Subcutaneous abdominal adipose tissue (tissue), 5 donors: ENCODE measurements at regions not wholly inside any gene's neighbourhood (a gene's known extent, or its start where the extent isn't known, plus 50 kb on each side); places are given as distances from the start of the nearest gene placed in this dataset.

Source experiments
- H3K27ac ChIP-seq: one replicate; pipeline ENCODE4 v1.7.0; 2013; ENCODE audit warnings: low read depth, mild to moderate bottlenecking, inconsistent platforms, low read length, moderate library complexity
- H3K27me3 ChIP-seq, 5 donors: one replicate each; pipeline ENCODE4 v1.7.0; 2013; ENCODE audit warnings: low read length in 5 of 5, inconsistent platforms in 1 of 5; ENCODE audit not compliant: control insufficient read depth in 5 of 5, insufficient read depth in 4 of 5
- H3K36me3 ChIP-seq, 5 donors: one replicate each; pipeline ENCODE4 v1.7.0; 2013; ENCODE audit warnings: low read length in 5 of 5; ENCODE audit not compliant: control insufficient read depth in 5 of 5, insufficient read depth in 5 of 5
- H3K4me1 ChIP-seq, 5 donors: one replicate each; pipeline ENCODE4 v1.7.0; 2013; ENCODE audit warnings: low read length in 5 of 5, mild to moderate bottlenecking in 3 of 5, moderate library complexity in 1 of 5; ENCODE audit not compliant: control insufficient read depth in 5 of 5, insufficient read depth in 5 of 5
- H3K4me3 ChIP-seq, 5 donors: one replicate each; pipeline ENCODE4 v1.7.0; 2013; ENCODE audit warnings: low read length in 5 of 5, low read depth in 1 of 5
- H3K9ac ChIP-seq, 5 donors: one replicate each; pipeline ENCODE4 v1.7.0; 2013; ENCODE audit warnings: low read length in 5 of 5, mild to moderate bottlenecking in 4 of 5, moderate library complexity in 3 of 5
- H3K9me3 ChIP-seq, 5 donors: one replicate each; pipeline ENCODE4 v1.7.0; 2013; ENCODE audit warnings: low read length in 5 of 5; ENCODE audit not compliant: control insufficient read depth in 5 of 5
- donor health status: healthy.
- donor health status: healthy.
- donor health status: healthy.
- donor health status: healthy.
- donor health status: healthy.

DNA sequence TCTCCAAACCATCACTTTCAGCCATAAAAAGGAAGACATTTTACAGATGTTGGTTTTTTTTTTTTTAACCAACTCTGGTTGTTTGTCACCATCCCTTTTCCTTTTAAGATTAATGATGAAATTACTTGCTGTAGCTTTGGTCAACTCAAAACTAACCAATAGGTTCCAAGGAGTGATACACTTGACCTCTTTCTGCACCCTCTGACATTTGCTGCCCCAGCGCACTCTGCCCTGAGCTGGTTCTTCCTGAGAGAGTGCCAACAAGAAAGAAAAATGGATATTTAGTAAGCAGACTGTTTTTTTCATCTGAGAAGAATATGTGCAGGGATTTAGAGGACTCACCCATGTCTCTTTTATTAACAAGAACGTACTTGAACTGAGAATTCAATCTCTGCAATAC is 520.0 kb downstream of the TXNL1 start:
- Histone ChIP-seq H3K4me1 (peaks cover 0 to 4% (median 2%) of the 10 kb centered on the region in 5 donors), H3K9ac (no peak overlapping the region), H3K36me3 (no peaks in the 10 kb centered on the region), H3K4me3 (no peak overlapping the region), H3K9me3 (no peaks in the 10 kb centered on the region), H3K27ac (no peak overlapping the region), H3K27me3 (no peaks in the 10 kb centered on the region)

- H3K9ac ChIP-seq = no peak overlapping the region
- H3K9me3 ChIP-seq = no peaks in the 10 kb centered on the region
- H3K4me3 ChIP-seq = no peak overlapping the region
- peaks cover 0 to 7% (median 4%) of the 10 kb centered on the region in 5 donors for H3K4me1 ChIP-seq
- H3K27ac ChIP-seq = no peak overlapping the region
- H3K36me3 ChIP-seq = no peaks in the 10 kb centered on the region
- H3K27me3 ChIP-seq = no peaks in the 10 kb centered on the region
Measured at GRCh38 chr18:56115071-56116015, 523.0 kb downstream of the TXNL1 start.

DNA sequence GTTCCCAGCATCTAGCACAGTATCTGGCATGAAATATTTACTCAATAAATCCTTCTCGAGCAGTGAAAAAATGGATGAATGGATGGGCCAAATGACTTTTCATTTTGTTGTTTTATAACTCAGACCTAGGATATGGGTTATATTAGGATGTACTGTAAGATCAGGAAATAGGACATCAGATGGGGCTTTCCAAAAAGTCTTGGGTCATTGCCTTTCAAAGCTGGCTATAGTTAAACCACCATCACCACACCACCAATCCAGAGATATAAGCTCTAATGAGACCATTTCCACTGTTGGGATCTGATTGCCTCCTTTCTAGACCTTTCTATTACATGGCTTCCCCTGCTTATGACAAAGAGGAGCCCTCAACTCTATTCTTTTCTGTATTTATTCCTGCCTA is 525.0 kb upstream of the TCF4 start:
- no peak overlapping the region for H3K27ac ChIP-seq
- H3K36me3 ChIP-seq = no peaks in the 10 kb centered on the region
- no peak overlapping the region for H3K9ac ChIP-seq
- no peaks in the 10 kb centered on the region for H3K27me3 ChIP-seq
- H3K9me3 ChIP-seq = no peaks in the 10 kb centered on the region
- H3K4me1 ChIP-seq = peaks cover 0 to 7% (median 4%) of the 10 kb centered on the region in 5 donors
- H3K4me3 ChIP-seq = no peak overlapping the region

DNA sequence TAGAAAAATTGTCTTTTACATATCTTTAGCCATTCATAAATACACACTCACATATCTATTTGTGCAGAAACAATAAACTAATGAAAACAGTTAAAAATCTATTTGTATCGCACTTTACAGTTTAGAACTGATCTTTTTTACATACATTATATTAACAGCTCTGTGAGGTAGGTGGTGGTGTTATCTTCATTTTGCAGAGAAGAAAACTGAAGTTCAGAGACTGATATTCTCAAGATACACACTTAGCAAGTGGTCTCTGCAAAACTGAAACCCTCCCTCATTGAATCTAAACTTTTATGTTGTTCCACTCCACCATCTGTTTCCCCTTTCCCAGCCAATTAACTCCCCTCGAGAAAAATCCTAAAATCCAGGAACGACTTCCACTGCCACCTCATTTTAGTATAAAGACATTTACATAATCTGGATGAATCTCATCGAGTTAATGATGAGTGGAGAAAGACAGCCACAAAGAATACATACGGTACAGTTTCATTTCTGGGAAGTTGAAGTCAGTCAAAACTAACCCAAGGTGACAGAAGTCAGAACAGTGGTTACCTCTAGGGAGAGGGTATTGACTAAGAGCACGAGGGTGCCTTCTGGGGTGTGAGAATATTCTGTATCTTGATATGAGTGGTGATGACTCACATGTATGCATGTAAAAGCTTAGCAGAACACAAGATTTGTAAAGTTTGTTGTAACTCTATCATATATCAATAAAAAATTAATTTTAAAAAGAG is 524.2 kb upstream of the TCF4 start:
- no peaks in the 10 kb centered on the region for H3K36me3 ChIP-seq
- no peak overlapping the region for H3K4me3 ChIP-seq
- no peak overlapping the region for H3K27ac ChIP-seq
- no peaks in the 10 kb centered on the region for H3K27me3 ChIP-seq
- H3K9me3 ChIP-seq = no peaks in the 10 kb centered on the region
- peaks cover 0 to 9% (median 4%) of the 10 kb centered on the region in 5 donors for H3K4me1 ChIP-seq
- no peak overlapping the region for H3K9ac ChIP-seq

DNA sequence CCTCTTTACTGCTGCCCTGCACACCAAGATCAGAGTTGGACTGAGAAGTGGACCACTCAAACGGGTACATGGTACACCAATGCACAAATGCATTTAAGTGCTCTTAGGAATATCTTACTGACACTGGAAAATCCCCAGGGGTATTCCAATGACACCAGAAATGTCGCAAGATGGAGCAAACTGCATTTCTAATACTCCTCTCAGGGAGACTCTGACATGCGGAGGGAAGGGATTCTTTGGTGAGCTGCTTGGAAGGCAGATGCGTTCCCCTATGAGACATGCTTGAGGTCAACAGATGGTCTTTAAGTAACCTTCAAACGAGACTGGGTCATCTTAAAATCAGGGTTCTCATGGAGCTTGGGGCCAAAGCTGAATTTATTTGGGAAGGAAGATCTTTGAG is 521.8 kb upstream of the TCF4 start:
- no peak overlapping the region for H3K27ac ChIP-seq
- no peak overlapping the region for H3K4me3 ChIP-seq
- peaks cover 0 to 9% (median 4%) of the 10 kb centered on the region in 5 donors for H3K4me1 ChIP-seq
- H3K9ac ChIP-seq = no peak overlapping the region
- no peaks in the 10 kb centered on the region for H3K27me3 ChIP-seq
- no peaks in the 10 kb centered on the region for H3K36me3 ChIP-seq
- no peaks in the 10 kb centered on the region for H3K9me3 ChIP-seq

GRCh38 chr18:56108478-56109367 is 520.7 kb upstream of the TCF4 start:
- no peak overlapping the region for H3K4me3 ChIP-seq
- peaks cover 0 to 8% (median 4%) of the 10 kb centered on the region in 5 donors for H3K9me3 ChIP-seq
- no peaks in the 10 kb centered on the region for H3K27me3 ChIP-seq
- no peak overlapping the region for H3K9ac ChIP-seq
- no peak overlapping the region for H3K27ac ChIP-seq
- H3K4me1 ChIP-seq = peaks cover 0 to 9% (median 4%) of the 10 kb centered on the region in 5 donors
- H3K36me3 ChIP-seq = no peaks in the 10 kb centered on the region

GRCh38 chr18:56107821-56108477 is 520.0 kb upstream of the TCF4 start:
- Histone ChIP-seq H3K27ac (no peak overlapping the region), H3K9ac (no peak overlapping the region), H3K4me3 (no peak overlapping the region), H3K27me3 (no peaks in the 10 kb centered on the region), H3K4me1 (peaks cover 0 to 5% (median 0%) of the 10 kb centered on the region in 5 donors), H3K36me3 (no peaks in the 10 kb centered on the region), H3K9me3 (peaks cover 0 to 9% (median 4%) of the 10 kb centered on the region in 5 donors)

DNA sequence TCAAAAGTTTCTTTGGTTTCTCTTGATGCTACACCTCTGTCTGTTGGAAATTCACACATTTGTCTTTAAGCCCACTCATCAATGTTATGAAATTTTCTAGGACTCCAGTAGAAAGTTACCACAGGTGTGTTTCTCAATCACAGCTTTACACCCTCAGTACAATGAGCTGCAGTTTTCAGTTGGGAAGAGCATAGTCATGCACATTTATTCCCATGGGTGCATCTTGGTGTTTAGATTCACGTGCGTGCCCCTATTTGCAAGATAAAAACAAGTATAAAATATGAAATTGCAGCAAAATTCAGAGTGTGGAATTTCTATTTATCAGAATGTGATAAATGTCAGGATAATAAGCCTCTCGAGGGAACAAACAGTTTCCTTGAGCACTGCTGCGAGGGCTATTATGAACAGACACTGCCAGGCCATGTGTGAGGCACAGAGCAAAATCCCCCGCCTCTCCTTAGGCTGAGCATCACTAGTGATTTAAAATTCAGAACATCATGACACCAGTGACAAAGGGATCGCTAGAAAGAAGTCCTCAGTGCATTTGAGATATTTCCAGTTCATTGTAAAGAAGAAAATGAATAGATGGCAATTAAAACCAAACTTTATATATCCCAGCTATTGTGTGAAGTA is 512.2 kb upstream of the TCF4 start:
- H3K4me3 ChIP-seq = no peak overlapping the region
- peaks cover 0 to 2% (median 0%) of the 10 kb centered on the region in 5 donors for H3K4me1 ChIP-seq
- H3K9ac ChIP-seq = no peak overlapping the region
- H3K27ac ChIP-seq = no peak overlapping the region
- peaks cover 0 to 9% (median 4%) of the 10 kb centered on the region in 5 donors for H3K9me3 ChIP-seq
- H3K36me3 ChIP-seq = no peaks in the 10 kb centered on the region
- no peaks in the 10 kb centered on the region for H3K27me3 ChIP-seq

- no peaks in the 10 kb centered on the region for H3K9me3 ChIP-seq
- no peak overlapping the region for H3K9ac ChIP-seq
- H3K36me3 ChIP-seq = no peaks in the 10 kb centered on the region
- peaks cover 0 to 2% (median 0%) of the 10 kb centered on the region in 5 donors for H3K4me1 ChIP-seq
- H3K27ac ChIP-seq = no peak overlapping the region
- H3K27me3 ChIP-seq = no peaks in the 10 kb centered on the region
- H3K4me3 ChIP-seq = no peak overlapping the region
Measured at GRCh38 chr18:56097621-56098020, 509.6 kb upstream of the TCF4 start.
